NCI-H748 (cell line): ENCODE measurements at regions not wholly inside any gene's neighbourhood (a gene's known extent, or its start where the extent isn't known, plus 50 kb on each side); places are given as distances from the start of the nearest gene placed in this dataset.
"Not testable (repeated sequence)": the region's sequence is repeated elsewhere in the genome, so short reads cannot be mapped to it uniquely, and the experiment has no call there.

Experiments
- DNase-seq: peaks from one replicate; lab custom pipeline; 2025; ENCODE audit not compliant: unreplicated experiment; lab: John Stamatoyannopoulos, UW

DNA sequence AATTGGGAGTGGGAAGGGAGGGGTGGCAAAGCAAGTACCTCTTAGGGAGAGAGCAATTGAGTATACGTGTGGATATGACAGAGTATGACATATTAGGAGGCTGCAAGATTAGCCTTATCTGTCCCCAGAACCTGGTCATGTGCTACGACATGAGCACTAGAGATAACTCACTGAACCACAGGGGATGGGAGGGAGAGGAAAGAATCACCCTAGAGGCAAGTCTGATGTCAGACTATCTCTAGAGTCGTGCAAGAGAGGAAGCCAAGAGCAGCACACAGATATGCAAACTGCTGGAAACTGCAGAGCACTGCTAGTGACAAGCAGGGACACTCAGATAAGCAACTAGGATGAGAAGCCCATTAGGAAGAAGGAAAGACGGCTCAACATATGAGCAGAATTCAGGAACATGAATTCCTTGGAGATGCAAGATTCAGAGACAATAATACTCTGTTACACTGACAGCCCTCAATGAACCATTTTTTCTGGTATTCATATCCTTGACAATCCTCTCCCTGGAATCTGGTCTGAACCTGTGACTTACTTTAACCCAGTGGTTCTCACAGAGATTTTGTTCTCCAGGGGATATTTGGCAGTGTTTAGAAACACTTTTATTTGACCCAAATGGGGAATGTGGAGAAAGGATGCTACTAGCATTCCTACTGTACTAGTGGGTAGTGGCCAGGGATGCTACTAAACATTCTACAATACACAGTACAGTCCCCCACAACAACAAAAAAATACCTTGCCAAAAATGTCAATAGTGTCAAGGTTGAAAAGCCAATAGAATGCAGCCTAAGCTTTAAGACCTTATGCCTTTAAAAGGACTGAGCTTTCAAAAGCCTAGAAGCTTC lies 84.0 kb upstream of the BMP2K start:
- DNase-seq, result no peak

DNA sequence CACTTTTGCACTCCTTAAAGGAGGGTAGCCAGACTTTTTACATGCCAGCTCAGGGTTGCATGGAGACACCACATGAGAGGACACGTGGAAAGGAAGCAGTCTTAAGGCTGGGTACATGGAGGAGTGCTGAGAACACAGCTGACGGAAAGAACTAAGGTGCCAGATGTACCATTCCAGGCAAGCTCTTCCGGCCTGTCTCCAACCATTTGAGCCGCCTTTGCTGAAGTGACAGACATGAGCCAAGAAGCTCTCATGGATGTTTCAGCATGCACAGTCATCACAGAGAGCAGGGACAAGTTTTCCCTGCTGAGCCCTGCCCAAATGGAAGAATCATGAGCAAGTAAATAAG lies 83.4 kb upstream of the BMP2K start:
- DNase-seq, result no peak

DNA sequence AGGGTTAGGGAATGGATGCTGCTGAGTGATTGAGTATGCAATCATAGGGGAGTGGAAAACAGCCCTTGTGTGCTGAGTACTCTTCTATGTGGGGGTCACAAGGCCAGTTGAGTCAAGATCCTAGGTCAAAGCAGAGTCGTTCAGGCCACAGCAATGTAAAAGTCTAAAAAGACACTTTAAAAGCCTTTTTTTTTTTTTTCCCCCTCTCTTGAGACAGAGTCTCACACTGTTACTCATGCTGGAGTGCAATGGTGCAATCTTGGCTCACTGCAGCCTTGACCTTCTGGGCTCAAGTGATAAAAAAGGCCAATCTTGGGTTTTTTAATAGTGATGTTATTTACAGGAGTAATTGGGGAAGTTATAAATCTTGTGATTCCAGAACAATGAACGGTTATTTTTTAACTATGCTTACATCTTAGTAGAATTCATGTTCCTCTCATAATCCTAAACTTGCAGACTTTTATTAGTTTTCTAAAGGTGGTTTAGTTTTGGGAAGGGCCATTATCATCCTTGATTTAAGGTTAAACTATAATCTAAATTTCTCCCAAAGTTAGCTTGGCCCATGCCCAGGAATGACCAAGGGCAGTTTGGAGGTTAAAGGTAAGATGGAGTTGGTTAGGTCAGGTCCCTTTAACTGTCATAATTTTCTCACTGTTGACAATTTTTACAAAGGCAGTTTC lies 82.2 kb upstream of the BMP2K start:
- no peak for DNase-seq

DNA sequence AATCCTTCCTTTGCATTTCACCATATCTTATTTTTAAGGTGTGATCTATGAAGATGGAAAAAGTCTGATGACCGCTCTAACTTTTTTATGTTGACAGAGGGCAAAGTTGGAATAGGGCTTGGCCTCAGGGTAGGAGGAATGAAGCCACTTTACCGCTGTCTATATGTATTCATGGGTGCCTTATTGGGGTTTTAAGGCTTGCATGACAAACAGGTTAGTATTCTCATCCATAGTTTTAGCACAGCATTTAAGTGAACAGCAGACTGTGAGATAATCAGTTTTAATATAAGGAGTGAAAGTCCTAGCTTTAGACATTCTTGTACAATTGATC lies 81.7 kb upstream of the BMP2K start:
- no peak for DNase-seq

DNA sequence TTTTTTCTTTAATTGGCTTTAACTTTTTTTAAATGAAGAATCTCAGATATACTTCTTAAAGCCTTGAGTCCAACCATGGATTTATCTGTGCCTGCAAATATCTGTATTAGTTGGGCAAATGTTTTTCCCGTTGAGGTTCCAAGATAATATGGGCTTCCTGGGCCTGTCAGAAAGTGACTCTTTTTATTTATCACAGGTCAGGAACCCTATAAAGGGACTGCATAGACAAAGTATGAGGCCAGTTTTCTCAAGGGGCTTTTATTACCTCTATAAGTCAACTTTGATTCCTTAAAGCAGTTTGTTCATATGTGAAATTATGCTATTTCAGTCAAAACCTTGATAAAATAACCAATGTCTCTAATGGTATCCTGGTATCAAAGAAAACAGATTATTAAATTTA lies 80.2 kb upstream of the BMP2K start:
- DNase-seq, result no peak

DNA sequence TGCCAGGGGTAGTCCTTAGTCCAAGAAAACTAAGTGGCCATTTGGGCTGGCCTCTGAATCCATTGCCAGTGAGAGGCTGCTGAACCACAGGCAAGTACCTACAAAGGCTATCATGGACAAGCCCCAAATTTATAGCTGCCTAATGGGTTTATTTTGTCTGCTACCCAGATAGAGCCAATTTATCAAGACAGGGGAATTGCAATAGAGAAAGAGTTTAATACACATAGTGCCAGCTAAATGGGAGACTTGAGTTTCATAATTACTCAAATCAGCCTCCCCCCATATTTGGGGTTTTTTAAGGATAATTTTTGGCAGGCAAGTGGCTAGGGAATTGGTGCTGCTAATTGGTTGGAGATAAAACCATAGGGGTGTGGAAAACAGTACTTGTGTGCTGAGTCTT lies 73.1 kb upstream of the BMP2K start:
- no peak for DNase-seq

DNA sequence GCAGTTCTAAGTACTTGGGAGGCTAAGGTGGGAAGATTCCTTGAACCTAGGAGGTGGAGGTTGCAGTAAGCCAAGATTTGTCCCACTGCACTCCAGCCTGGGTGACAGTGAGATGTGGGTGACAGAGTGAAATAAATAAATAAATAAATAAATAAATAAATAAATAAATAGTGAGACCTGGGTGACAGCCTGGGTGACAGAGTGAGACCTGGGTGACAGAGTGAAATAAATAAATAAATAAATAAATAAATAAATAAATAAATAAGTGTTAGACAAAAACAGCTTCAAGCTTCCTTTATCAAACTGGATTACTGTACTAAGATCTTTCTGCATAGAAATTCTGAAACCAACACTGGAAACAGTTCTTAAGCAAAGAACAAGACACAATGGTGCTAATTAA lies 71.8 kb upstream of the BMP2K start:
- no peak for DNase-seq

DNA sequence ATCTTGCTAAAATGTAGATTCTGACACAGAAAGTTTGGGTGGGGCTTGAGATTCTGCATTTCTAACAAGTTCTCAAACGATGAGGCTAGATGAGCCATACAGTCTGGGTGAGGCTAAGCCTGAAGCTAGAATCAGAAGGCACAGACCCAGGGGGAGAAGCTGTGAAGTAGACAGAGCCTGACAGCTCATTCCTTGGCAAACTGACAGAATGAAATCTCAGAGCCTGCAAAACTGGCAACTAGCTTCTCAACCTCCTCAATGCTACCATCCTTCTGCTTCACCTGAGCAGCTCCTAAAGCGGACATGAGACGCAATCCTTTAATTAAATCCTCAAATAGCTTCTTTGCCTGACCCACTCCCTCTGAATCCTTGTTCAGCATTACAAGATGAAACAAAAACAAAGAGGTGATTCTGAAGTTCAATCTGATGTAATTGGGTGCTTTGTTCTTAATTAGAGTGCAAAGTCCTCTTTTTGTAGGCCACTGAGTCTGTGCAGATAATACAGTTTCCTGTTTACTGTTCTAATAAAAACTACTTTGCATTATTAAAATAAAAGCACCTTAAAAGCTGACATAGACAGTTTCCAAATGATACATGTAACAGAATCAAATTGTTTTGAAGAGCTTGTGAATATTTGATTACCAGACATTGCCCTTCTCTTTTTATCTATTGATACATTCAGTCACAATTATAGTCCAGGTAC lies 71.0 kb upstream of the BMP2K start:
- no peak for DNase-seq

DNA sequence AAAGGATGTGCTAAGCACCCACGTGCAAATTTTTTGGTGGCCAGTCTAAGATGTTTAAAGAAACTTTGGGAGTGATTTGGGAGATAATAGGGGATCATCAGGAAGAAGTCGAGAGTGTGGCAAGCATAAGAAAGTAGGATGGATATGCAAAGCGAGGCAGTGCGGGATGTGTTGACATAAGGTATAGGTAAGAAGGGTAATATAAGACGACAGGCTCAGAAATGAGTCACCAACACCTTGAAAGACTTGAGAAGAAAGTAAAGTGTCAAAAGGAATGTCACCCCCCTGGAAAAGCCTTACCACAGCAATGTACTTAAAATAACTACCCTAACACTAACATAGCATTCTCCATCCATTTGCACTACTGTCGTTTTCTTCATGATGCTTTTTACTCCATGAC lies 69.8 kb upstream of the BMP2K start:
- DNase-seq, result no peak

DNA sequence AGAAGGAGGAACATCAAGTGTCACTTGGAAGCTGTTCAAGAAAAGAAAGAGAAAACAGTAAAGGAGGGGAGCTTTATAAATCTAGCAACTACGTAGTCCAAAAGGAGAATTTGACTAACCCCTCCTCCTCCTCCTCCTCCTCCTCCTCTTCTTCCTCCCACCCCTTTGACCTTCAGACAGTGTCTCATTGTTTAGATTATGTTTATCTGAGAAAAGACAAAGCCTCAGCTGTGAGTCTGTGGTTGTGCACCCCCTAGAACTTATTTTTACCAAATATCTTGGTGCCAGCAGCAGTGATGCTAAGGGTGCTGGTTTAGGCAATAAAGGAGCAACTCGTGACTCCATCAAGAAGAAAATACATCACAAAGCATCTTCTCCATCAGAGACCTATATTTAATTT lies 68.9 kb upstream of the BMP2K start:
- no peak for DNase-seq

DNA sequence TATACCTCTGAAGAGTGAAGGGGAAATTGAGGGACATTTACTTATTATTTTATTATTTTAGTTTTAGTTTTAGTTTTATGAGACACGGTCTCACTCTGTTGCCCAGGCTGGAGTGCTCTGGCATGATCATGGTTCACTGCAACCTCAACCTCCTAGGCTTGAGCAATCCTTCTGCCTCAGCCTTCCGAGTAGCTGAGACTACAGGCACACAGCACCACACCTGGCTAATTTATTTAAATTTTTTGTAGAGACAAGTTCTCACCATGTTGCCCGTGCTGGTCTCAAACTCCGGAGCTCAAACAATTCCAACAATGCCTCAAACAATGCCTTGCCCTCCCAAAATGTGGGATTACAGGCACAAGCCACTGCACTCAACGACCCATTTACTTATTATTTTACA lies 68.4 kb upstream of the BMP2K start:
- DNase-seq, result no peak

DNA sequence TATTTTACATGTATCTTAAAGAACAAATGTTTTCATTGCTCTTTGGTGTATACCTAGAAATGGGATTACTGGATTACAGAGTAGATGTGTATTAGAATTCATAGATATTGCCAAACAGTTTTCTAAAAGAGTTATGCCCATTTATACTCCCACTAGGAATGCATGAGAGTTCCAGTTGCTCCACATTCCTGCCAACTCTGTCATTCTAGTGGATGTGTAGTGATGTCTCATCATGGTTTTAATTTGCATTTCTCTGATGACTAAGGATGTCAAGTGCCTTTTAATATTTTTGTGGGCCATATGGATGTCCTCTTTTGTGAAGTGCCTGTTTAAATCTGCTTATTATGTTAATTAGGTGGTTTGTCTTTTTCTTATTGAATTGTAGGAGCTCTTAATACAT lies 65.6 kb upstream of the BMP2K start:
- no peak for DNase-seq

DNA sequence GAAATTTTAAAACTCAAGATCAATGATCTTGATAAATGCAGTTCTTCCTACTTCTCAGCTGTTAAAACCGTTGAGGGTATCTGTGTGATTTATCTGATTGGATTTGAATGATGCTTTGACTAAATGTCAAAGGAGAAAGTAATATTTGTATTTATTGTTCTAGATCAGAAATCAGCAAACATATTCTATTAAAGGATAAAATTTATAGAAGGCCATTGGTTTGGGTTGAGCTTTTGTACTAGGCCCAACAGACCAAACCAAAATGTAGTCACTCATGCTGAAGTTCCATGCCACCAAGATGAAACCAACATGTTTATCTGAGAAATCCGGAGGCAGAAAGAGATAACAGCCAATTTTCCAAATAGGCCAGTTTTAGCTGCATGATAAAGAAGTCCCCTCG lies 64.5 kb upstream of the BMP2K start:
- no peak for DNase-seq

DNA sequence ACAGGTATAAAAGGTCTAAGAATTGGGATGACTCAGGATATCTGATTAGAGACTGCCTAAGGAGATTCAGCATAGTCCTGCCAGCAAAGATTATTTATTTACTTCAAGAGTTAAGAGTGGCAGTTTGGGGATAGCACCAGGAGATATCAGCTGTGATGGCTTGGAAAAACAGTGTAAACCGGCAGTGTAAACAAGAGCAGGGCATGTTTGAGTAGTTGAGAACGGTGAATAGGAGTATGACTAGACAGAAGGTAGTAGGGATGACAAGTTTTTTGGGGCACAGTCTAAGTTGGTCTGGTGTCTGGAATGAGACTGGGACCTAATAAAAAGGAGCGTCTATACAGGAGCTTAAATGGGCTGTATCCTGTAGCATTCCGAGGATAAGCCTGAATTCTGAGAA lies 61.6 kb upstream of the BMP2K start:
- not testable (repeated sequence) for DNase-seq

DNA sequence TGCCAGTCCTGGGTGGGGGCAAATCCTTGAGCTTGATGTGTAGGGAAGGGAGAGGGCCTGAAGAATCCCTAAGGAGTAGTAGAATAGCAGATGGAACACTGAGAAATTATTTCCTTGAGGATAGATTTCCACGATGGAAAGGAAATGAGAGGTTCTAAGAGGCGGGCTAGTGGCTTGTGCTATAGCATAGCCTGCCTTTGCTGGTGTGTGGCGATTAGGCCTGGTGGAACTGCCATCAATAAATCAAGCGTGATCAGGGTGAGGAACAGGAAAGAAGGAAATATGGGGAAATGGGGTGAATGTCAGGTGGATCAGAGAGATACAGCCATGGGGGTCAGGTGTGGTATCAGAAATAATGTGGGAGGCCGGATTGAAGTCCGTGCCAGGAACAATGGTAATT lies 60.8 kb upstream of the BMP2K start:
- not testable (repeated sequence) for DNase-seq

DNA sequence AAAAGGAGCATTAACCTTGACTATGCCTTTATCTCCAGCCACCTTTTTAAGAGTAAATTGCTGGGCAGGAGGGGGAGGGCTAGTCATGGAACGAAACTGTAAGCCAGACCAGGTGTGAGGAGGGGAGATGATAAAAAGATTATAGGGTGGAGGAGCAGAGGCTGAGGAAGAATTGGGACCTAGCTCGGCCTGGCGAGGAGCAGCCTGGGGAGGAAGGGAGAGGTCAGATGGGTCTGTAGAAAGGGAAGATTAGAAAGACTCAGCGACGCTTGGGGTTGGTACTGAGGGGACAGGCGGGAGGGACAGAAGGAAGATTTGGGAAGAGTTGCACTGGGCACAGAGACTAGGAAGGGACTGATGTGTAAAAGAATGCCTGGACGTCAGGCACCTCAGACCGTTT lies 58.4 kb upstream of the BMP2K start:
- not testable (repeated sequence) for DNase-seq

DNA sequence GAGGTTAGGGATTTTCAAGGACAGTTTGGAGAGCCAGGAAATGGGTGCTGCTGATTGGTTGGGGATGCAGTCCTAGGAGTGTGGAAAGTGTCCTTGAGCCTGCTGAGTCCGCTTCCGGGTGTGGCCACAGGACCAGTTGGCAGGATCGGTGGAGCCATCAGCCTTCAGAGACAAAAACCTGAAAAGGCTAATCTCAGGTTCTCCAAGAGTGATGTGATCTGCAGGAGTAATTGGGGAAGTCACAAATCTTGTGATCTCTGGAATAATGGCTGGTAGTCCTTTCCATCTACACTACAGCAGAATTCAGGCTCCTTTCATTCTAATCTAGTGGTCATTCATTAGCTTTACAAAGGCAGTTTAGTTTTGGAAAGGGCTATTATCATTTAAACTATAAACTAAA lies 55.9 kb upstream of the BMP2K start:
- DNase-seq, result no peak

DNA sequence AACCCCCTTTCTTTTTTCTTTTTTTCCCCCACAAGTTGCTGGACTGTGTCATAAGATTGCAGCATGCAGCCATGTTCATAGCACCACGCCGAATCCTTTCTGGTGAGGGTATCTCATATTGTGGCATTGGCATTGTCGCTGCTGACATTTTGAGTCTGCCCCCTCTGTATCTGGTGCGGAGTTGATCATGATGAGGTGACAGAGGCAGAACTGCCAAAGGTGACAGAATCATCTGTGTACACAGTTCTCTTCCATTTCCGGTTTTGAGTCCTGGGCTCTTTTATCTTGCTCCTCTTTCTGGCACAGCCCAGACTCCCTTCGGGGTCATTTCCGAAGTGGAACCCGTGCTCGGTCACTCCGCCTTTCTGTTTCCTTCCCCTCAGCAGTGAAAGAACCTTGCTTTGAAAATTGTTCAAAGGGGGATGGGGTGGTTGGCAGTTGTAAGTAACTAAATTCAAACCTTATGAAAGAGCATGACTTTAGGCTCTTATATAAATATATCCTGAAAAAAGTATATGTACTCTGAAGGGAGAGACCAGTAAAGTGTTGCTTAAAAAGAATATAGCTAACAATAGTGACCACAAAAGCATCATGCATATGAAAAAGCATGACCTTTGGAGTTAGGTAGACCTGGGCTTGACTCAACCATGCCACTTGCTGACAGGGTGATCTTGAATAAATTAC lies 55.0 kb upstream of the BMP2K start:
- DNase-seq, result no peak

DNA sequence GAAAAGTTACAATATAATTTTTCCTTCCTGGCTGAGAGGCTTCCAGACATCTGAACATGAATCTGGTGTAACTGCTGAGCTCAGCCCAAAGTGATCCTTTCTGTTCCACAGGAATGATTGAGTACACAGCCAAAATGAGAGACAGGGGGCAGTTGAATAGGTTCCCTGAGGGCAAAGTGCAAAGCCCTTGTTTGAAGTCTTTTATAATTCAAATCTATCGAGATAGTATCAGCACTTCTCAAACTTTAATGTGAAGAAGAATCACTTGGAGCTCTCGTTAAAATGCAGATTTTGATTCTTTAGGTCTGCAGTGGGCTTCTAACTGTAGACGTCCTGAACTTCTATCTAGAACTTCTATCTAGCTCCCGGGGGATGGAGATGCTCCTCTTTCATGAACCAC lies 54.4 kb upstream of the BMP2K start:
- DNase-seq, result no peak

DNA sequence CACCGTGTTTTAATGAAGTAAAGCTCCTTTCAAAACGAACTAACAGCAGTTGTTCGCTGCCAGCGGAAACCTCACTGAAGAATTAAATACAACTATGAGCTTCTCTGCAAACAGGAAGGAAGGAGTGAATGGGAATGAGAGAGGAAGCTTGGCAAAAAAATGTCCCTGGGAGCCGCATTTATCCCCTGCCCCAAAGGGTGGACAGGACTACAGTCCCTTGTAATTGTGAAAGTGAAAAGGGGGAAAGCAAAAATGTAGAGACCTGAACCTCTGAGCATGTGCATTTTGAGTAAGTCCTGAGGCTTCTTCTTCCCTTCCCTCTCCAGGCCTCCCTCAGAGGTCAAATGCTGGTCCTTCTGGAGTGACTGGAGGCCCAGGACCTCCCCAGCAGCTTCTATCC lies 53.8 kb upstream of the BMP2K start:
- no peak for DNase-seq

DNA sequence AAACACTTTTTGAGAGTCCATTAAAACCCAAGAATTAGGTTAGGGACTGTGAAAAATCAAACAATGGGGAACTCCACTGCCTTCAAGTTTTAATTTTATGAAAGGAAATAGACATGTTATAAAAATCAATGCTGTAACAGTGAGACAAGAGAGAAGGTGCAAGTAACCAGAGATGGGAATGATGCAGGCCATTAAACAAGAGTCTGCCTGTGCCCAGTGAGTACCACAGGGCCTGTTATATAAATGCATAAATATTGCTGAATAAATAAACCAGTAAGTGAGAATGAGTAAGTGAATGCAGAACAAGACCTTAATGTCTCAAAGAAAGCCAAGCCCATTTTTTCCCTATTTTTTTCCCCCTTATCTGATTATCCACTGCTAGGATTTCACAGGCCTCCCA lies 53.3 kb upstream of the BMP2K start:
- no peak for DNase-seq
